Muscle of leg (tissue), 3 donors: ENCODE measurements at regions not wholly inside any gene's neighbourhood (a gene's known extent, or its start where the extent isn't known, plus 50 kb on each side); places are given as distances from the start of the nearest gene placed in this dataset.

Source experiments
- DNase-seq: peaks from one replicate; pipeline ENCODE4 v3.0.0; 2013
- H3K27ac ChIP-seq: one replicate; pipeline ENCODE4 v1.5.1; 2013; ENCODE audit warnings: mild to moderate bottlenecking, low read length, control low read depth
- H3K27me3 ChIP-seq: one replicate; pipeline ENCODE4 v1.6.1; 2013; ENCODE audit warnings: low read length; ENCODE audit not compliant: control insufficient read depth, insufficient read depth
- H3K36me3 ChIP-seq: one replicate; pipeline ENCODE4 v1.6.1; 2013; ENCODE audit warnings: low read length; ENCODE audit not compliant: control insufficient read depth, insufficient read depth
- H3K4me1 ChIP-seq: one replicate; pipeline ENCODE4 v1.6.1; 2013; ENCODE audit warnings: low read length; ENCODE audit not compliant: control insufficient read depth, insufficient read depth
- H3K4me3 ChIP-seq: one replicate; pipeline ENCODE4 v1.5.1; 2013; ENCODE audit warnings: low read length, control low read depth
- H3K9me3 ChIP-seq: replicated peaks from 2 replicates; pipeline ENCODE4 v1.6.1; 2013; ENCODE audit warnings: low read depth, low read length; ENCODE audit not compliant: control insufficient read depth
- WGBS: methylation state at CpG from one replicate; pipeline ENCODE4 v1.1.5; 2013; ENCODE audit warnings: missing lambda C conversion rate; ENCODE audit not compliant: insufficient coverage; 5-methylcytosine and 5-hydroxymethylcytosine counted together

DNA sequence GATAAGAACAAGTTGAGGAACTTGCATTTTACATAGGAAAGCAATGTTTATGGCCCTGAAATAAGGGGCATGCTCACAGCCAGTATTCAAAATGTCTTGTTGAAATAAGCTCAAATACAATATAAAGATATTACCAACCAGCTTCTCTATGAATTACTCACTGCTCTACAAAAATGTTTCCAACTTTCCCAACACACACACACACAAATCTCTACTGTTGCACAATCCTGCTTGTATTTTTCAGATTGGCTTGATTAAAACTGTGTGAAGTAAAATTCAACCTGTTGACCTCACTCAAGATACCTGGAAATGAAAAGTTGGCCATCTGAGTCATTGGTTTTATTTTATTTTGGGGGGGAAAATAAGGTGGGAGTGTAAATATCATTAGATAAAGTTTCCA lies 128.6 kb downstream of the CHIC2 start:
- DNase-seq = no peak
- Histone ChIP-seq H3K36me3 (no peaks in the 10 kb centered on the region), H3K27ac (no peak overlapping the region), H3K4me3 (no peak overlapping the region), H3K9me3 (peaks cover 6% of the 10 kb centered on the region), H3K4me1 (peaks cover 6% of the 10 kb centered on the region), H3K27me3 (no peaks in the 10 kb centered on the region)

DNA sequence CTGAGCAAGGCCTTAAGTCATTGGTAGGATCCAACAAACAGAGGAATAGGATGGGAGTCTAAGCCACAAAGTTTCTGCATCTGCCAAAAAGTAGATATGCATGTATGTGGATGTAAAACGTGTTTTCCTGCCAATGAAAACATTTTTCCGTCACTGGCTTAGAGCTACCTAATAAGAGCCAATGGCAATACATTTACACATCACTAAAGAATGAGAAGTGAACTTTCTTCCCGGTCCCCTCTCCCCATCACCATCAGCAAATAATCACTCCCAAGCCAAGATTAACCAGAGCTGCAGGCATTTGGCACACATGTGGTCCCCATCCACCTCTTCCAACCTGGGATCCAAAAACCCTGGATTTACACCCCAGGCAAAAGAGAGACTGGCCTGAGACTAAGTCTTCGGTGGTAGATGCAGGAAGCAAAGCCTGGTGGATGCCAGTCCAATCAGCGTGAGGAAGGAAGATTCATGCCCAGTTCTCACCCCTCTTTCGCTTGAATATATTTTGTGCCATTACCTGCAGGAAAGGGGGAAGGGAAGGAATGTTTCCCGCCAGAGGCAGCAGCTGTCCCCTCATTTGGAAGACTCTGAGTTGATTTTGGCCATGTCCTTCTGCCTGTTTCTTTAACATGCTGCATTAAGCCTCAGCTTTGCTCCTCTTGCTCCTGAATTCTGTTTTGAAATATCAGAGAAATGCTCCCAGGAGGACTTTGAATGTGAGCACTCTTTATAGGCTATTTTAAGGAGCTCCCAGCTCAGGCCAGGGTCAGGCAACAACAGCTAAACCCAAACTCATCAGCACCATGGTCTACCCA lies 131.4 kb downstream of the CHIC2 start:
- Histone ChIP-seq H3K4me1 (peaks cover 8% of the 10 kb centered on the region), H3K9me3 (no peaks in the 10 kb centered on the region), H3K27ac (peak overlapping the region; percentile 65), H3K36me3 (no peaks in the 10 kb centered on the region), H3K4me3 (no peak overlapping the region), H3K27me3 (no peaks in the 10 kb centered on the region)
- DNase-seq = peak; percentile 95
- 18% methylated on average over 1 of the region's 7 CpGs for WGBS

DNA sequence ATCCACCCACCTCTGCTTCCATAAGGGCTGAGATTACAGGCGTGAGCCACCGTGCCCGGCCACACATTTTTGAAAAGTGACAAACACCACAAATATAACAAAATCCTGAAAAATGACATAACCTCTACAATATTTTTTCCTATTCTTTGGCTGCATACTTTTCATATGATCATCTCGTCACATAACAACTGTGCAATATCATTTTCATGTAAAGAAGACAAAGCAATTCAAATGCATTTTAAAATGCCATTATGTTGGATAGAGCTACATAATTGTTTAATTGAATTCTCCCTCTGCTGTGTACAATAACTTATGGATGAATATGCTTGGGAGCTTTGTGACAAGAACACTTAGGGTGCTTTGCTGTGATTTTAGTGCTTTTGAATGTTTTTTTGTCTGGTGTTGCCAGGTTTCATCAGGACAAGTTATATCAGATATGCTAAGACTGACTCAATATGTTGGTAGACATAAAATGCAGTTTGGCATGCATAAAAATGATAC lies 132.9 kb downstream of the CHIC2 start:
- no peak overlapping the region for H3K27ac ChIP-seq
- H3K9me3 ChIP-seq = no peaks in the 10 kb centered on the region
- peaks cover 8% of the 10 kb centered on the region for H3K4me1 ChIP-seq
- WGBS = 90% methylated on average over 3 of the region's 4 CpGs
- H3K4me3 ChIP-seq = no peak overlapping the region
- peaks cover 2% of the 10 kb centered on the region for H3K27me3 ChIP-seq
- no peaks in the 10 kb centered on the region for H3K36me3 ChIP-seq
- DNase-seq = no peak

DNA sequence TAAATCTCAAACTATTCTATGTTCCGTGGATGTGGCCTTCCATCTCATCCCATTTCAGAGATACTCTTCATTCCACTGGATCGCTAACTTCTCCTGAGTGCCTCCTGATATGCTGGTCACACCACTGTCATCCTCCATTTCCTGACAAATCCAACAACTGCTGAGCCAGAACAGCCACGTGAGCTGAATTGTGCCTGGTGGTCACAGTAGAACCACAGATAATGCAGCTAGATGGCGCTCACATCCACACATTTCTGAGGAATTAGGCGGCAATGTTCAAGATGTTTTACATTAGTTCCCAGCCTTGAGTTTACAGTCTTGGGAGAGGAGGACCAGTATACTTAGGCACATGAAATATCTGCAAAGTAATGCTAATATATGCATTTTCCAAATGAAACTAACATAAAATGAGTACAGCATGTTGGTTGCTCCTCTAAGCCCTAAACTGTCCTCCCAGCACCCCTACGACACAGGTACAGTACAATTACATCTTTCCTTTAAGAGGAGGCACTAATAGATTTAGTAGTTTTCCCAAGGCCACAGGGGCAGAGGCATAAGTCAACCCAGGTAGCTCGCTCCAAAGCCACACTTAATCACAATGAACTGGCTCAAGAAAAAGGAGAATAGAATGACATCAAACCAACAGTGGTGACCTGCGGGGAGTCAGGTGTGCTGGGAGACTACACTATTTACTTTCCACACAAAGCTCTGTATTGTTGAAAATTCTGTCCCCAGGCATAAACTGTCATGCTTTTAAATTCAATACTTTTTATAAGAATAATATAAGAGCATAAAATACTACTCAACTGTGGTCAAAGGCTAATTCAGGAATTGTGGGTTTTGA lies 134.2 kb downstream of the CHIC2 start:
- Histone ChIP-seq H3K9me3 (no peaks in the 10 kb centered on the region), H3K4me3 (no peak overlapping the region), H3K27ac (no peak overlapping the region), H3K4me1 (peaks cover 8% of the 10 kb centered on the region), H3K27me3 (peaks cover 4% of the 10 kb centered on the region), H3K36me3 (no peaks in the 10 kb centered on the region)
- DNase-seq = peak; percentile 94
- 14% methylated on average over 2 of the region's 8 CpGs for WGBS

DNA sequence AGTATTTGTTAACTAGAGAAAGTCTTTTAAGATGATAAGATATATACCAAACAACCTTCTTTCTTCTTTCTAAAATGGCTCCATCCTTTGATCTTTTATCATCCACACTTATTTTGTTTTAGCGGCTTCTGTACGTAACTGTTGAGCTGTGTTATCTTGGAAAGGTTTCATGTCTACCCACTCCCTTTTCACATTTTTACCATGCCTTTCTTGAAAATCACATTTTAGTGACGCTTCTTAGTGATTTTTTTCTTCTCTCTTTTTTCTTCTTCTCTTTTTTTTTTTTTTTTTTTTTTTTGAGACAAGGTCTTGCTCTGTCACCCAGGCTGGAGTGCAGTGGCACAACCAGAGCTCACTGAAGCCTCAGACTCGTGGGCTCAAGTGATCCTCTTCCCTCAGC lies 135.1 kb downstream of the CHIC2 start:
- Histone ChIP-seq H3K4me3 (no peak overlapping the region), H3K9me3 (no peaks in the 10 kb centered on the region), H3K27me3 (peaks cover 5% of the 10 kb centered on the region), H3K36me3 (no peaks in the 10 kb centered on the region), H3K27ac (no peak overlapping the region), H3K4me1 (peaks cover 8% of the 10 kb centered on the region)
- 50% methylated on average over 1 of the region's 4 CpGs for WGBS
- no peak for DNase-seq

DNA sequence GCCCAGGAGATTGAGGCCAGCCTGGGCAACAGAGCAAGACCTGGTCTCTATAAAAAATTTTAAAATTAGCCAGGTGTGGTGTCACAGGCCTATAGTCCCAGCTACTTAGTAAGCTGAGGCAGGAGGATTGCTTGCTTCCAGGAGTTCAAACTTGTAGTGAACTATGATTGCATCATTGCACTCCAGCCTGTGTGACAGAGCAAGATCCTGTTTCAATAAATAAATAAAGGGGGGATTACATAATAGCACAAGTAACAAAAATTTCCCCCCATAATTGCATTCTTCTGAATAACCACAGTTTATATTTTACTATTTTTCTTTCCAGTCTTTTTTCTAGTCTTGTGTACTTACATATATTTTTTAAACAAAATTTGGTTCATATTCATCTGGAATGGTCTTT lies 135.6 kb downstream of the CHIC2 start:
- no peak overlapping the region for H3K27ac ChIP-seq
- no peak for DNase-seq
- H3K4me3 ChIP-seq = no peak overlapping the region
- no peaks in the 10 kb centered on the region for H3K36me3 ChIP-seq
- peaks cover 9% of the 10 kb centered on the region for H3K4me1 ChIP-seq
- no peaks in the 10 kb centered on the region for H3K9me3 ChIP-seq
- peaks cover 5% of the 10 kb centered on the region for H3K27me3 ChIP-seq

DNA sequence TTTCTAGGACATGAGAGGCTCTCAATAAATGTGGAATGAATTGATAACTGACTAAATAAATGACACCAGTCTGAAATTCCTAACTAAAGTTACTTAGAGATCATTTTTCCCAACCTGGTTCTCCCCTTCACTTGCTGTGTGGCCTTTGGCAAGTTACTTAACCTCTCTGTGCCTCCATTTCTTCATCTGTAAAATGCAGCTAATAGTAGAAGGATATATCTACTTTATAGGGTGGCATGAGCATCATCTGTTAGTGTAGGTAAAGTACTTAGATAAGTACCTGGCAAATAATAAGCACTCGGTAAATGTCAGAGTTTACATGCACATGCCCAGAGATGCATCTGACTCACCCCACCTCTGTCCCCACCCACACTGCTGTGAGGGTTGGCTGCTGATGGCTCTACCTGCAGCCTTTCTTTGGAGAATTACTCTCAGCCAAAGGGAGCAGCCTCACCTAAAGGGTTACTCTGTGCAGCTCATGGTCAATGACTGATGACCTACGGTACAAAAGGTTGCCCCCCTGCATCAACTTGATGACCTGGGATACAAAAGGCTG lies 139.3 kb downstream of the CHIC2 start:
- Histone ChIP-seq H3K4me1 (peaks cover 4% of the 10 kb centered on the region), H3K36me3 (no peaks in the 10 kb centered on the region), H3K27ac (no peak overlapping the region), H3K4me3 (no peak overlapping the region), H3K9me3 (no peaks in the 10 kb centered on the region), H3K27me3 (peaks cover 5% of the 10 kb centered on the region)
- WGBS = 81% methylated on average over 1 of the region's 2 CpGs
- no peak for DNase-seq

DNA sequence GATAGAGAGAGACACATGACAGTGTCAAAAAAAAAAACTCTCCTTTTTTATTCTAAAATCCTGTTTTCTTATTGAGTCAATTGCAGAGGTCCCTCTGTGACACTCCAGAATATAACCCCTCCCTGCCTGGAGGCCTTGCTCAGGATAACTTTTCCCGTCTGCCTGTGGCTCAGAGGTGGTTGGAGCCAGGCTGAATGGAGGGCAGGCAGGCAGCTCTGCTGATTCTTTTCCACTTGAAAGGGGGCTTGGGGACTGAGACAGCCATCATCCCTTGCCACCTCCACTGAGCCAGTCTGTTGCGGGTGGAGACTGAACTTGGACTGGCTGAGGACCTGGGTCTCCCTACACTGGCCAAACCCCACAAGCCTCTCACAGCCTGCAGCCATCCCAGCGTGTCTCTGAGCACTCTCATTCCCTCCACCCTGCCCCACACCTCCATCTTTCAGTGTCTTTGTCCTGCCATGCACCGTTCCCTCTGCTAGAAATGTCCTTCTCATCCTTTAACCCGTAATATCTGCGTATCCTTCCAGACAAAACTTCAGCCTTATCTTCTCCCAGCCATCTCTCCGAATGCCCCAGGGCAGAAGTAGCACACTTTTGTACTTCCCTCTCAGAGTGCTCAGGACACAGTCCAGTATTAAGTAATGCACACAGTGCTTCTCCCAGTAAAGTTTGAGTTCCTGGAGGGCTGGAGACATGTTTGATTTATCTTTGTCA lies 139.9 kb downstream of the CHIC2 start:
- 69% methylated on average over 5 of the region's 7 CpGs for WGBS

DNA sequence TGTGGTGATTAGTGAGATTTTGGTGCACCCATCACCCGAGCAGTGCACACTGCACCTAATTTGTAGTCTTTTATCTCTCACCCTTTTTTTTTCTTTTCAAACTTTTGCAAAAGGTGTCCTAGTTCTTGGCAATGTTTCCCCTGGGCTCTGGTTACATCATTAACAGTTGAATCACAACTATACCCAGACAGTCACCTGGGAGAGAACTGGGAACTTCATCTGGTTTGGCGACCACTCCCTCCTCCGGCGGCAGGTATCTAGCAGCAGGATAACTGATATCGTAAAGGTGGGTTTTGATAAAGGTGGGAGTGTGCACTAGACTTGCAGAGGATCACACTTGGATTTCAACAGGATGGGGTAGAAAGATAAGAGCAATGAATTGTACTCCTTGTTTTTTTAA lies 140.5 kb downstream of the CHIC2 start:
- Histone ChIP-seq H3K27me3 (peaks cover 5% of the 10 kb centered on the region), H3K4me3 (no peak overlapping the region), H3K9me3 (no peaks in the 10 kb centered on the region), H3K27ac (no peak overlapping the region), H3K36me3 (no peaks in the 10 kb centered on the region), H3K4me1 (peaks cover 2% of the 10 kb centered on the region)
- no peak for DNase-seq
- WGBS = 100% methylated on average over 1 of the region's 5 CpGs

More for the DNA sequence above, 139.9 kb downstream of the CHIC2 start:
- no peak for DNase-seq
- Histone ChIP-seq H3K36me3 (no peaks in the 10 kb centered on the region), H3K4me1 (peaks cover 2% of the 10 kb centered on the region), H3K4me3 (no peak overlapping the region), H3K27me3 (peaks cover 5% of the 10 kb centered on the region), H3K27ac (no peak overlapping the region), H3K9me3 (no peaks in the 10 kb centered on the region)

DNA sequence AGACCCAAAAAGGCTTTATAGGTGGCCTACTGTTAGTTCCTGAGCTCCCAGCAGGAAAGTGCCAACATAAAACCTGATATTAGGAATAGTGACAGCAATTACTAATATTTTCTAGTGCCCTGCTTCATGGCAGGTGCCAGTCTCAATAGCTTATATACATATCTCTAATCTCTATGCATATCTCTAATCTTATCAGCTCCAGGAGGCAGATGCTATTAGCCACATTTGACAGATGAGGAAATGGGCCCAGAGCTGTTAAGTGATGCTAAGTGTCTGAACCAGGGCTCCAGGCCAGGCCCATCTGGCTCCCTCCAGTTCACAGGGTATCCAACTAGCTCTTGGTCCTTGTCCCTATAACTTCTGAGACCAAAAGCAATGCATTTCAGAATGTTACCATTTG lies 142.5 kb downstream of the CHIC2 start:
- no peaks in the 10 kb centered on the region for H3K9me3 ChIP-seq
- no peak overlapping the region for H3K27ac ChIP-seq
- H3K4me1 ChIP-seq = peaks cover 2% of the 10 kb centered on the region
- no peak for DNase-seq
- H3K4me3 ChIP-seq = no peak overlapping the region
- no peaks in the 10 kb centered on the region for H3K36me3 ChIP-seq
- peaks cover 2% of the 10 kb centered on the region for H3K27me3 ChIP-seq
